ENCODE measurements at regions not wholly inside any gene's neighbourhood (a gene's known extent, or its start where the extent isn't known, plus 50 kb on each side); places are given as distances from the start of the nearest gene placed in this dataset.
A peak's percentile ranks its signal among the peaks of the same experiment; 100 is the strongest.

DNA sequence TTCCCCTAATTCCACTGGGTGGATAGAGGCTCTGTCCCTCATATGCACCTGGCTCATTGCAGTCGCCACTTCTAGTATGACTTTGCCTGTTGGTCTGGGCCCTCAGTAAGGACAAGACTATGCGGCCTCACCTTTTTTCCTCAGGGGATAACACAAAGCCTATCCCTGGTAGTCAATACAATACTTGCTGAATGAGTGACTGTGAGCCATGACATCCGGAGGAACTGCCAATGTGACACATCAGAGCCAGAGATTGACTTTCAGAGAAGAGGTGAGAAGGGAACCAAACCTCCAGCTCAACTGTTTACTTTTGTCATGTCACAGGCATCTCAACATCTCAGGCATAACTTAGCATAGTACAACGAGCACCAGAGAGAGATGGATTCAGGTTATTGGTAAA, 371.3 kb downstream of the DMRT2 start:
- H3K4me3 ChIP-seq (ENCODE audit: low read depth, low read length), result no peak overlapping the region
- TF ChIP-seq, protein P1, sequence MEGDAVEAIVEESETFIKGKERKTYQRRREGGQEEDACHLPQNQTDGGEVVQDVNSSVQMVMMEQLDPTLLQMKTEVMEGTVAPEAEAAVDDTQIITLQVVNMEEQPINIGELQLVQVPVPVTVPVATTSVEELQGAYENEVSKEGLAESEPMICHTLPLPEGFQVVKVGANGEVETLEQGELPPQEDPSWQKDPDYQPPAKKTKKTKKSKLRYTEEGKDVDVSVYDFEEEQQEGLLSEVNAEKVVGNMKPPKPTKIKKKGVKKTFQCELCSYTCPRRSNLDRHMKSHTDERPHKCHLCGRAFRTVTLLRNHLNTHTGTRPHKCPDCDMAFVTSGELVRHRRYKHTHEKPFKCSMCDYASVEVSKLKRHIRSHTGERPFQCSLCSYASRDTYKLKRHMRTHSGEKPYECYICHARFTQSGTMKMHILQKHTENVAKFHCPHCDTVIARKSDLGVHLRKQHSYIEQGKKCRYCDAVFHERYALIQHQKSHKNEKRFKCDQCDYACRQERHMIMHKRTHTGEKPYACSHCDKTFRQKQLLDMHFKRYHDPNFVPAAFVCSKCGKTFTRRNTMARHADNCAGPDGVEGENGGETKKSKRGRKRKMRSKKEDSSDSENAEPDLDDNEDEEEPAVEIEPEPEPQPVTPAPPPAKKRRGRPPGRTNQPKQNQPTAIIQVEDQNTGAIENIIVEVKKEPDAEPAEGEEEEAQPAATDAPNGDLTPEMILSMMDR (IDR thresholded peaks at IDR 0.05; ENCODE audit: low read depth, low read length, missing control alignments), result no peak
- no peak for DNase-seq (ENCODE audit: low read depth)

DNA sequence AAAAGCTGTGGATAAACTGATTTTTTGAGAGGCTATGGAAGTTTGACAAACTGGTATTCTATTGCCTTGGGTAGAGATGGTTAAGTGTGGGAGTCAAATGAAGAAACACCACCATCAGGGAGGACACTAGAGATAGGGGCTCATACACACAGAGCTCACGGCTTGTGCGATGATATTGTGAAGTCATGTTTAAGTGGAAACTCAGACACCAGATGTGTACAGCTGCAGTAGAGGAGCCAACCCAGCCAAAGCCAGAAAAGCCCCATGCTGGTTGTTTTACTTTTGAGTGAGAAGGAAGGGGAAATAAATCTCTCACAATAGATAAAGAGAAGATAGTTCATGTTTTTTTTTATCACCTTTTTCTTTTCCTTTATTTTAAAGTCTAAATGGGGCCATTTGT, 377.7 kb downstream of the DMRT2 start:
- DNase-seq (ENCODE audit: low read depth), result no peak

DNA sequence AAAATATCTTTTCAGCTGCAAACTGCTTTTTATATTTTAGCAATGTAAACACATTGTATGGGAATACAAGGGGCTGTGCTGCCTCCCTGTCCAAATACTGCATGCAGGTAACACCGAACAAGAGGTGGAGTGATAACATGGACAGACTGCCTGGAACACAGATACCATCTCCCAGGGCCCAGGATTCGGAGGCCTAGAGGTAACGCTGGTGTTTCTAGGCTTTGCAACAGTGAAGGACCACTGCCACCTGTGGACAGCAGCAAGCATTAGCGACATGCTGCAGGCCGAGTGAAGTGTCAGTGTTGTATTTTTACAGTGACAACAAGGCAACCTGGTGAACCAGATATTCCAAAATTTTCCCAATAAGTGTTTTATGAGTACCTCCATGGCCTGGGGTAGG, 379.1 kb downstream of the DMRT2 start:
- DNase-seq (ENCODE audit: low read depth), result no peak
- H3K4me3 ChIP-seq (ENCODE audit: low read depth, low read length), result no peak overlapping the region
- TF ChIP-seq, protein P1 (IDR thresholded peaks at IDR 0.05; ENCODE audit: low read depth, low read length, missing control alignments), result peak; percentile 20

More for the DNA sequence above, 377.7 kb downstream of the DMRT2 start:
- TF ChIP-seq, protein P1 (IDR thresholded peaks at IDR 0.05; ENCODE audit: low read depth, low read length, missing control alignments), result no peak
- no peak overlapping the region for H3K4me3 ChIP-seq (ENCODE audit: low read depth, low read length)

DNA sequence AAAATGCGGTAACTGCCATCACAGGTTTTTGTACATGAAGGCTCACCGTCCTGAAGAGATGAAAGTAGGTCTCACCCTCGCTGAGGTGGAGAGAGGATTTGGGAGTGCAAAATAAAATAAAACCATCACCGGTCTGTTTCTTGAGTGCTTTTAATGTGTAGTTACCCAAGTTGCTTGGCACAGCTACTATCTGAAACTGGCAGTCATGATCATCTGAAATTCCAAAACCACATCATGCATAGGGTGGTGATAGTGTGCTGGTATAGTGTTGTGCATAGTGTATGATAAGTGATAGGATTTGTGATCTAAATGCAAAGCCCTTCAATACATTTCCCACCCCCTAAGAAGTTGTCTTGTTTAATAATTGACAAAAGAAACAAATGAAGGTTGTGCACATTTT, 381.3 kb downstream of the DMRT2 start:
- H3K4me3 ChIP-seq (ENCODE audit: low read depth, low read length), result no peak overlapping the region
- DNase-seq (ENCODE audit: low read depth), result no peak

DNA sequence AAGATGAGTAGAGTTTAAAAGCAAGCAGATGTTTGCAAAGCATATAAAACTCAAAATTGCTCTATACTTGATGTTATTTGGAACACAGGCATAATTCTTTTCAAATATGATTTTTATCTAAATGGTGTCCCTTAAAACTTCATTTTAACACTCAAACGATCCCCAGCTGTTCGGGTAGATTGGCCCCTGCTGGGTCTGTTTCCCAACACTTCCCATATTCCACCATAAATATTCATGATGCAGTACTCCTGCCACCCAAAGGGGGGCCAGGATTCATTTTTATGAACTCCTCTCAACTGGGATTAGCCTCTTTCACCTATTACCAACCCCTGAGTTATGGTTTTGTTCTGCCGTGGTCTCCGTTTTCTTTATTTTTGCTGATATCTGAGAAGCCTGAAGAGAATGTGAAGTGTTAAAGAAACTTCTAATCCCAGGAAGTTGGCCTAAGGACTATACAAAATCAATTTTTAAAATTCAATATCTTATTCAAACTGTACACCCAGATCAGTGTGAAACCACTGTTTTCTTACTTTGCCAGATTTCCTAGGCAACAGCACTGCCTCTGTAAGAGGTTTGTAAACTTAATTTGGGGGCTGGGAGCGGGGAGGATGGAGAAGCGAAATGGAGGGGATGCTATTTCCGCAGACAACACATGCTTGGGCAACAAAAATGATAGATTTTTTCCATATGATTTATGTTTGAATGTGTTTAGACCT, 384.1 kb downstream of the DMRT2 start:
- TF ChIP-seq, protein P1 (IDR thresholded peaks at IDR 0.05; ENCODE audit: low read depth, low read length, missing control alignments), result peak; percentile 14
- H3K4me3 ChIP-seq (ENCODE audit: low read depth, low read length), result no peak overlapping the region
- DNase-seq (ENCODE audit: low read depth), result no peak

More for the DNA sequence above, 381.3 kb downstream of the DMRT2 start:
- TF ChIP-seq, protein P1 (IDR thresholded peaks at IDR 0.05; ENCODE audit: low read depth, low read length, missing control alignments), result no peak

DNA sequence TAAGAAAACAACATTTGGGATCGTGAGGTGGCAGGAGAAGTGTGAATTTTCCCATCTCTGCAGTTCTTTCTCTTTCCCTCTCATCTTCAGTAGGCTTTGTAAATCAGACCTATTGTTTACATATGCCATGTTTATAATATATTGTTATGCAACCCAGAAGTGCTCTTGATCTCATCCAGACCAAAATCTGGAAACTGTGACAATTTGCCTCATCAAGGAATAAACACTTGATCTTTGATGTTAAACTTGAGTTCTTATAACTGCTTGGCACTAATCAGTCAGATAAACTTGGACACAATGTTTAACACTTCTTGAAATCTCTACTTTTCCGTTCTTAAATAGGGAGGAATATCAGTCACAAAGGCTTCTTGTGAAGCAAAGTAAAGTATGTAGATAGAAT, 384.7 kb downstream of the DMRT2 start:
- DNase-seq (ENCODE audit: low read depth), result no peak
- TF ChIP-seq, protein P1 (IDR thresholded peaks at IDR 0.05; ENCODE audit: low read depth, low read length, missing control alignments), result no peak
- no peak overlapping the region for H3K4me3 ChIP-seq (ENCODE audit: low read depth, low read length)

DNA sequence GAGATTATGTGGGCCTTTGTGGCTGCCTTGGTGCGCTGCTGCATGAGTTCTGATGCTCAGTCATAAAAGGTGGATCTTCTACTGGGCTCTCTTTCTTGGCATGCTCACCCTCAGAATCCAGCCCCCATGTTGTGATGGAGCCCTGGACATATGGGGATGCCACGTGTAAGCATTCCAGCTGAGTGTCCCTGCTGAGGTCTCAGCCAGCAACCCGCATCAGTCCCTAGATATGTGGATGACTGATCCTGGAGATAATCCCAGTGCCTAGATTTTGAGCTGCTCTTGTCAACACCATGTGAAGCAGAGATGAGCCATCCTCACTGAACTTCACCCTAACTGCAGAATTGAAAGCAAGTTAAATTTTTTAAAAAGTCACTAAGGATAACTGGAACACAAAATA, 390.1 kb downstream of the DMRT2 start:
- no peak overlapping the region for H3K4me3 ChIP-seq (ENCODE audit: low read depth, low read length)
- no peak for DNase-seq (ENCODE audit: low read depth)
- TF ChIP-seq, protein P1 (IDR thresholded peaks at IDR 0.05; ENCODE audit: low read depth, low read length, missing control alignments), result no peak

Data from GM12864 (cell line).